ENCODE measurements at regions not wholly inside any gene's neighbourhood (a gene's known extent, or its start where the extent isn't known, plus 50 kb on each side); places are given as distances from the start of the nearest gene placed in this dataset.
"Not testable (repeated sequence)": the region's sequence is repeated elsewhere in the genome, so short reads cannot be mapped to it uniquely, and the experiment has no call there.

DNA sequence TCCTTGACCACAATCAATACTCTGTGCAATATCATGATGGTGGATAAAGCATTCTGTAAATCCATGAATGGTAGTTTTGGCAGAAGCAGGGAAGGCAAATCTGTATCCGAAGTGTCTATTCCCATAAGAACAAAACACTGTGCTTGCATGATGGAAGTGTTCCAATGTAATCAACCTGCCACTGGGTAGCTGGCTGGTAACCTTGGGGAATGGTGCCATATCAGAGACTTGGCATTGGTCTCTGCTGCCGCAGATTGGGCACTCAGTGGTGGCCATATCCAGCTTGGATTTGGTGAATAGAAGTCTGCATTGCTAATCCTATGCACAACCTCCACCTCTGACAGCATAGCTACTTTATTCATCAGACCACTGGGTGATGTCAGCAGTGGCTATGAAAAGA lies 114.3 kb upstream of the EMCN start:
- H3K4me3 ChIP-seq (replicated peaks in 1 of 2; ENCODE audit: low read depth in 2 of 2, low read length in 2 of 2) = no peak overlapping the region
- DNase-seq (ENCODE audit: low read depth in 2 of 2) = no peak
- TF ChIP-seq, protein P1, sequence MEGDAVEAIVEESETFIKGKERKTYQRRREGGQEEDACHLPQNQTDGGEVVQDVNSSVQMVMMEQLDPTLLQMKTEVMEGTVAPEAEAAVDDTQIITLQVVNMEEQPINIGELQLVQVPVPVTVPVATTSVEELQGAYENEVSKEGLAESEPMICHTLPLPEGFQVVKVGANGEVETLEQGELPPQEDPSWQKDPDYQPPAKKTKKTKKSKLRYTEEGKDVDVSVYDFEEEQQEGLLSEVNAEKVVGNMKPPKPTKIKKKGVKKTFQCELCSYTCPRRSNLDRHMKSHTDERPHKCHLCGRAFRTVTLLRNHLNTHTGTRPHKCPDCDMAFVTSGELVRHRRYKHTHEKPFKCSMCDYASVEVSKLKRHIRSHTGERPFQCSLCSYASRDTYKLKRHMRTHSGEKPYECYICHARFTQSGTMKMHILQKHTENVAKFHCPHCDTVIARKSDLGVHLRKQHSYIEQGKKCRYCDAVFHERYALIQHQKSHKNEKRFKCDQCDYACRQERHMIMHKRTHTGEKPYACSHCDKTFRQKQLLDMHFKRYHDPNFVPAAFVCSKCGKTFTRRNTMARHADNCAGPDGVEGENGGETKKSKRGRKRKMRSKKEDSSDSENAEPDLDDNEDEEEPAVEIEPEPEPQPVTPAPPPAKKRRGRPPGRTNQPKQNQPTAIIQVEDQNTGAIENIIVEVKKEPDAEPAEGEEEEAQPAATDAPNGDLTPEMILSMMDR (IDR thresholded peaks at IDR 0.05; ENCODE audit: low read depth, low read length) = no peak

DNA sequence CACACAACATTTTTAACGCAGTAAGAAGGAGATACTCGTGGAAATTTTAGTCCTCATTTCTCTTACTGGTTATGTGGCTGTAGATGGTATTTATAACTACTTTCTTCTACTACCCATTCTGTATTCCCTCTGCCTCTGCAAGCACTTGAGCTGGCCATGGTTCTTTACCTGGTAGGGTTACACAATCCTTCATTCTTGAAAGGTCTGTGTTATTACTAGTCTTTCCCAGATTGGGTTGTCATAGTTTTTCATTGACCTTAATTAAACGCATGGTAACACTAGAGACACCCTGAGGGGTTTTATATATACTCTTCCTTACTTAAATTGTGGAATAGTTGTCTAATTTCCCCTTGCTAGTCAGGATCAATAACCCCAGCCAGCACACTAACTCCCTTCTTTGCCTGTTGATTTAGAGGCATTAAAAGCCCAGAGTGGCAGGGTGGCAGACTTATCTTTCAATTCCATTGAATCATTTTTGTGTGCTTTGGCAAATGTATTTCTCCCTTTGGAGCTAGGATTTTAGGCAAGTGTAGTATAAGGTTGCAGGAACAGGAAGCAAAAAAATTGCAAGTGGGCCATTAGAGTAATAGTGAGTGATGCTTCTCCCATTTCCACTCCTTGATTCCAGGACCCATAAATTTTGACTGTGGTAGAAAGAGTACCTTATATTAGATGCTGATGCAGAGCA lies 113.6 kb upstream of the EMCN start:
- H3K4me3 ChIP-seq (replicated peaks in 1 of 2; ENCODE audit: low read depth in 2 of 2, low read length in 2 of 2) = no peak overlapping the region
- TF ChIP-seq, protein P1 (IDR thresholded peaks at IDR 0.05; ENCODE audit: low read depth, low read length) = no peak
- no peak for DNase-seq (ENCODE audit: low read depth in 2 of 2)

- no peak overlapping the region for H3K4me3 ChIP-seq (replicated peaks in 1 of 2; ENCODE audit: low read depth in 2 of 2, low read length in 2 of 2)
- TF ChIP-seq, protein P1 (IDR thresholded peaks at IDR 0.05; ENCODE audit: low read depth, low read length) = no peak
- no peak for DNase-seq (ENCODE audit: low read depth in 2 of 2)
Measured at GRCh38 chr4:100630341-100630740, 112.5 kb upstream of the EMCN start.

DNA sequence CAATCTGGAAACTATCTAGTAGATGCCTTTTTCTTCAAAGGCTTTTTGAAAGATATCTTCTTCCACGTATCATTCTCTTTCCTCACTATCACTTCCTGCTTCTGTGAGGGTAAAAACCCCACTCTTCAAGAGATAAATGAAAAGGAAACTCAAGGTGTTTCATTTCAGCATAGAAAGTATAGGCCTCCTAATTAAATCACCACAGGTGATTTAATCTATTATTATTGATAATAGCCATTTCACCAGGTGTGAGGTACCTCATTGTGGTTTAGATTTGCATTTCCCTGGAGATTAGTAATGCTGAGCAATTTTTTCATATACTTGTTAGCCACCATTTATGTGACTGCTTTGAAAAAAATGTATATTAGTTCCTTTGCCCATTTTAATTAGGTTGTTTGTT lies 92.0 kb upstream of the EMCN start:
- DNase-seq (ENCODE audit: low read depth in 2 of 2) = no peak
- no peak overlapping the region for H3K4me3 ChIP-seq (replicated peaks in 1 of 2; ENCODE audit: low read depth in 2 of 2, low read length in 2 of 2)
- TF ChIP-seq, protein P1 (IDR thresholded peaks at IDR 0.05; ENCODE audit: low read depth, low read length) = no peak

DNA sequence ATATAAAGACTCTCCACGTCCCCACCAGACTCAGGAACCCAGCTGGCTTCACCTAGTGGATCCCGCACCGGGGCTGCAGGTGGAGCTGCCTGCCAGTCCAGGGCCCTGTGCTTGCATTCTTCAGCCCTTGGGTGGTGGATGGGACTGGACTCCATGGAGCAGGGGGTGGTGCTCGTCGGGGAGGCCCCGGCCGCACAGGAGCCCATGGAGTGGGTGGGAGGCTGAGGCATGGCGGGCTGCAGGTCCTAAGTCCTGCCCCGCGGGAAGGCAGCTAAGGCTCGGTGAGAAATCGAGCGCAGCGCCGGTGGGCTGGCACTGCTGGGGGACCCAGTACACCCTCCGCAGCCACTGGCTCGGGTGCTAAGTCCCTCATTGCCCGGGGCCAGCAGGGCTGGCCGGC lies 90.8 kb upstream of the EMCN start:
- DNase-seq (ENCODE audit: low read depth in 2 of 2); H3K4me3 ChIP-seq (replicated peaks in 1 of 2; ENCODE audit: low read depth in 2 of 2, low read length in 2 of 2): not testable (repeated sequence)

- H3K4me3 ChIP-seq (replicated peaks in 1 of 2; ENCODE audit: low read depth in 2 of 2, low read length in 2 of 2) = no peak overlapping the region
- TF ChIP-seq, protein P1 (IDR thresholded peaks at IDR 0.05; ENCODE audit: low read depth, low read length) = no peak
Measured at GRCh38 chr4:100605144-100605543, 87.3 kb upstream of the EMCN start.

DNA sequence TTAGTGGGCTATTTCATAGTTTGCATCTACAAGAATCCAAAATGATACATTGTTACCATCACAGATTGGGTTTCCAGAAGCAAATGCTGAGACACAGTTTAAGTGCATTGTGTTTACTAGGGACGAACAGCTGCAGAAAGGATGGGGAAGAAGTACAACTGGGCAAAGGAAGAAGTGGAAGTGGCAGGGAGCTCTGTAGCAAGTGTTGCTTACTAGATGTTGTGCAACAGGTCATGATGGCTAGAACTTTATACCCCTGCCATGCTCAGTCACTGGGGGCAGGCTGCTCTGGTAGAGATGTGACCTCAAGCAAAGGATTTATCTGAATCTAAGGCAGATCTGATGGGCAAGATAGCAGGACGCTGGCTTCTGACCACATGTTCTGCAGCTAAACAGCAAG lies 76.1 kb upstream of the EMCN start:
- H3K4me3 ChIP-seq (replicated peaks in 1 of 2; ENCODE audit: low read depth in 2 of 2, low read length in 2 of 2) = no peak overlapping the region
- DNase-seq (ENCODE audit: low read depth in 2 of 2) = no peak
- TF ChIP-seq, protein P1 (IDR thresholded peaks at IDR 0.05; ENCODE audit: low read depth, low read length) = no peak

More at GRCh38 chr4:100605144-100605543, 87.3 kb upstream of the EMCN start:
- no peak for DNase-seq (ENCODE audit: low read depth in 2 of 2)

Measured in cardiac fibroblast (primary cell).